ENCODE measurements at regions not wholly inside any gene's neighbourhood (a gene's known extent, or its start where the extent isn't known, plus 50 kb on each side); places are given as distances from the start of the nearest gene placed in this dataset.

GRCh38 chr5:61822584-61822983 is 483.4 kb upstream of the KIF2A start:
- TF ChIP-seq CTCF (IDR thresholded peaks at IDR 0.05; ENCODE audit: low read length) (no peak), EZH2 (optimal IDR thresholded peaks at IDR 0.05; ENCODE audit: low read depth, low read length) (no peak)
